Erythroblast (primary cell): ENCODE measurements at regions not wholly inside any gene's neighbourhood (a gene's known extent, or its start where the extent isn't known, plus 50 kb on each side); places are given as distances from the start of the nearest gene placed in this dataset.
"Not testable (repeated sequence)": the region's sequence is repeated elsewhere in the genome, so short reads cannot be mapped to it uniquely, and the experiment has no call there.

ENCODE experiments used
- GATA1 ChIP-seq: IDR thresholded peaks from 2 replicates; pipeline ENCODE4 v1.6.1; 2011; ENCODE audit warnings: low read depth, mild to moderate bottlenecking, control low read depth, low read length, moderate library complexity
- POLR2A ChIP-seq: IDR thresholded peaks from 2 replicates; pipeline ENCODE4 v1.6.1; 2011; ENCODE audit warnings: mild to moderate bottlenecking, low read length

- not testable (repeated sequence) for TF ChIP-seq POLR2A, GATA1
Observed at GRCh38 chr1:146863799-146864319, 74.3 kb upstream of the NBPF12 start.
